Activated CD4-positive, alpha-beta T cell treated with anti-CD3 and anti-CD28 coated beads for 24 hours (primary cell): ENCODE measurements at regions not wholly inside any gene's neighbourhood (a gene's known extent, or its start where the extent isn't known, plus 50 kb on each side); places are given as distances from the start of the nearest gene placed in this dataset.
"Not testable (repeated sequence)": the region's sequence is repeated elsewhere in the genome, so short reads cannot be mapped to it uniquely, and the experiment has no call there.

ENCODE experiments used
- DNase-seq, 2 donors: peaks; one replicate each; pipeline ENCODE4 v3.0.0-alpha.2; 2020; ENCODE audit warnings: low read depth in 2 of 2

- no peak for DNase-seq
Measured at GRCh38 chr20:52098186-52098585, 93.4 kb downstream of the ZFP64 start.

GRCh38 chr20:52096117-52096516, 95.5 kb downstream of the ZFP64 start:
- DNase-seq = no peak

- DNase-seq = no peak
Measured at GRCh38 chr20:52094693-52095092, 96.9 kb downstream of the ZFP64 start.

- DNase-seq = no peak
Measured at GRCh38 chr20:52093575-52093974, 98.0 kb downstream of the ZFP64 start.

GRCh38 chr20:52090035-52090434, 101.5 kb downstream of the ZFP64 start:
- DNase-seq = no peak

GRCh38 chr20:52087471-52087870, 104.1 kb downstream of the ZFP64 start:
- no peak for DNase-seq

GRCh38 chr20:52086878-52087277, 104.7 kb downstream of the ZFP64 start:
- DNase-seq = no peak

- no peak for DNase-seq
Measured at GRCh38 chr20:52084727-52085126, 106.9 kb downstream of the ZFP64 start.

- no peak for DNase-seq
Measured at GRCh38 chr20:52083627-52084232, 107.8 kb downstream of the ZFP64 start.

GRCh38 chr20:52082612-52083011, 109.0 kb downstream of the ZFP64 start:
- no peak for DNase-seq

GRCh38 chr20:52081791-52082190, 109.8 kb downstream of the ZFP64 start:
- DNase-seq = no peak

GRCh38 chr20:52081066-52081465, 110.5 kb downstream of the ZFP64 start:
- DNase-seq = no peak

- DNase-seq = no peak
Measured at GRCh38 chr20:52078289-52078688, 113.3 kb downstream of the ZFP64 start.

GRCh38 chr20:52076164-52076563, 115.4 kb downstream of the ZFP64 start:
- no peak for DNase-seq

- no peak for DNase-seq
Measured at GRCh38 chr20:52075400-52075799, 116.2 kb downstream of the ZFP64 start.

GRCh38 chr20:52071136-52071535, 120.4 kb downstream of the ZFP64 start:
- no peak for DNase-seq

- DNase-seq = no peak
Measured at GRCh38 chr20:52064931-52065330, 126.6 kb downstream of the ZFP64 start.

- no peak for DNase-seq
Measured at GRCh38 chr20:52062452-52063209, 128.9 kb downstream of the ZFP64 start.

GRCh38 chr20:52060794-52061714, 130.5 kb downstream of the ZFP64 start:
- no peak for DNase-seq

GRCh38 chr20:52057133-52057532, 134.4 kb downstream of the ZFP64 start:
- not testable (repeated sequence) for DNase-seq

- DNase-seq = no peak
Measured at GRCh38 chr20:52056203-52057062, 135.1 kb downstream of the ZFP64 start.

GRCh38 chr20:52054123-52054522, 137.5 kb downstream of the ZFP64 start:
- no peak for DNase-seq
